Stimulated activated CD4-positive, alpha-beta T cell treated with anti-CD3 and anti-CD28 coated beads, Interleukin-2, amount 100 ng/mL, for 4 hours (primary cell): ENCODE measurements at regions not wholly inside any gene's neighbourhood (a gene's known extent, or its start where the extent isn't known, plus 50 kb on each side); places are given as distances from the start of the nearest gene placed in this dataset.

ENCODE experiments used
- DNase-seq: peaks from one replicate; pipeline ENCODE4 v3.0.0-alpha.2; 2020; ENCODE audit warnings: low read depth

GRCh38 chr10:113292086-113292485, 260.8 kb upstream of the HABP2 start:
- DNase-seq, result no peak

DNA sequence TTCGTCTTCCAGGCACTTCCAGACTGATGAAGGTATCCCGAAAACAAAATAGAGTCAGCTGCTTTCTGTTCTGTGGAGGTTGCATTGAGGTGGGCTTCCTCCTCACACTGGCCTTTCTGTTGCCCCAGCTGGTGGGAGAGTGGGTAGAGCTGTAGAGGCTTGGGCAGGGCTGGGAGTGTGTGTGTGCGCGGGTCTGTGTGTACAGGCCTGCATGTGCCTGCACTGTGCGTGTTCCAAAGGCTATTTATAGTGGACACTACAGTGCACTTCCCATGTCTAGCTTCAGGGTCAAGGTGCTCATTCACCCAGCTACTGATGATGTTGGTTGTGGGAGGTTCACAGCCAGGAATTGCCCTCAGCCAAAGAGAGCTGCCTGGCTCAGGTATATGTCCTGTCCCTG, 260.1 kb upstream of the HABP2 start:
- DNase-seq, result no peak

GRCh38 chr10:113293167-113293566, 259.7 kb upstream of the HABP2 start:
- DNase-seq, result no peak

DNA sequence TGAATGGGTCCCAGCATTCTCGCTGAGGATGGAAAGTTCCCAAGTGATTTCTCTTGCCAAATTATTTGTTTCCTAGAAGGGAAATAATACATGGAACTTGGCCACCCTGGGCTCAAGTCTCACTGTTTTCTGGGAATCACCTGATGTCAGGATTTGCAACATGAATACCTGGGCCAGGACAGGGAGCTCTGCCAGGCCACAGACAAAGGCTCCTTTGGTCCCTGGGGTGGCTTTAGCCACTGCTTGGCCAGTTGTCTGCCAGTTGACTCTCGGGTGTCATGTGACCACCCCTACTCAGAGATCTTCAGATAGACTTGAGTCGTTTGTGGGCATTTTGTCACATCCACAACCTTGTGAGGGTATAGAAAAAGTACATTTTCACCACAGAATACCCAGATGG, 258.0 kb upstream of the HABP2 start:
- no peak for DNase-seq

GRCh38 chr10:113297226-113297625, 255.6 kb upstream of the HABP2 start:
- no peak for DNase-seq

DNA sequence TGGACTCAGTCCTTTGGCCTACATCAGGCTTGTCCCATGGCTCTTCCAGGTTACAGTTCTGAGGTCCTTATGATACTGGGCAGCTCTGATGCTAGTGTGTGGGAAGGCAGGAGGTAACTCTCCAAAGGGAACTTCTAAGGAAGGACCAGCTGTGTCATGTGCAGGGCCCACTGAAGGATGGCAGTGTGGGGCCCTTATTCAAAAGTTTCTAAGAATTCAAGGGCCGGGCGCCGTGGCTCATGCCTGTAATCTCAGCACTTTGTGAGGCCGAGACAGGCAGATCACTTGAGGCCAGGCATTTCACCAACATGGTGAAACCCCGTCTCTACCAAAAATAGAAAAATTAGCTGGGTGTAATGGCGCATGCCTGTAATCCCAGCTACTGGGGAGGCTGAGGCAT, 254.2 kb upstream of the HABP2 start:
- no peak for DNase-seq

GRCh38 chr10:113300201-113300600, 252.7 kb upstream of the HABP2 start:
- no peak for DNase-seq

- no peak for DNase-seq
These were observed 252.2 kb upstream of the HABP2 start for GRCh38 chr10:113300617-113301016.

GRCh38 chr10:113301342-113301984, 251.4 kb upstream of the HABP2 start:
- no peak for DNase-seq

DNA sequence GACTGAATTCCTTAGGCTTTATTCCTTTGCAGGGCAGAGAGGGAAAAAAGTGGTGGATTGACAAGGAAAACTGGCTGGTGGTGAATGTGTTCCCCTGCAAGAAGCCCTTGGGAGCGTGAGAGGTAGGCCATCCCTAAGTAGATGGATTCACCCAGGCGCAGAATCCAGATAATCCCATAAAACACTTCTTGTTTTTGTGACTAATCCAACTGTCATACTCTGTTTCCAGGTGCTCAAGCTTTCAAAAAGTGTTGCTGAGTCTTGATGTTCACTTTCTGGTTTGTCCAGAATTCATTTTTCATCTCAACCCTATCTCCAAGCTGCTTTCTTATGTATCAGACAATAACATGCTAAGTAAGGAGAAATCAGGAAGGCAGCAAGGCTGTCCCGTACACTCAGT, 250.8 kb upstream of the HABP2 start:
- DNase-seq, result no peak

- no peak for DNase-seq
These were observed 249.2 kb upstream of the HABP2 start for GRCh38 chr10:113303544-113304146.

DNA sequence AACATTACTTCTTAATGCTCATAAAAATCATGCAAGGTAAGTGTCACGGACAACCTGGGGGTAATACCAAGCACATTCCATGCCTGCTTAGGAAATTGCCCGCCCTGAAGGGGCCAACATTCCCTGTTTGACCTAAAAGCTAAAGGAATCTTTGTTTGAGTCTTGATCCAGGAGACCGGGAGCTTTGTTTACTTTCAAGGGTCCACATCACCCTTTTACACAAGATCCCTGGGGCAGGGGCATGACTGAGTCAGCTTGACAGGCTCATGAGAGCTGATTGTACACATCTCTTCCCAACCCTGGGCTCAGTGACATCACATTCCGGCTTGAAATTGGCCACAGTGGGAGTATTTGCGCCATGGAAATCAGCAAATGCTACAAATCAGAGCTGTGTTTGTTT, 248.1 kb upstream of the HABP2 start:
- no peak for DNase-seq

DNA sequence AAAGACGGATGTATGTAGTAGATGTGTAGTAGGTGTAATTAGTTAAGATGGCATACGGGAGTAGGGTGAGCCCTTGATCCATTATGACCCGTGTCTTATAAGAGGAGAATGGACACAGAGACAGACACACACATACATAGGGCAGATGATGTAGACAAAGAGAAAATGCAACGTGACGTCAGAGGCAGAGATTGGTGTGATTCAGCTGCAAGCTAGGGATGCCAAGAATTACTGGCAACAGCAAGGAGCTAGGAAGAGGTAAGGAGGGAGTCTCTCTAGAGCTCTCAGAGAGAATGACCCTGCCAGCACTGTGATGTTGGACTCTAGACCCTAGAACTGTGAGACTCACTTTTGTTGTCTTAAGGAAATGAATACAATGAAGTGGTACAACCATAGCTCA, 247.0 kb upstream of the HABP2 start:
- no peak for DNase-seq

DNA sequence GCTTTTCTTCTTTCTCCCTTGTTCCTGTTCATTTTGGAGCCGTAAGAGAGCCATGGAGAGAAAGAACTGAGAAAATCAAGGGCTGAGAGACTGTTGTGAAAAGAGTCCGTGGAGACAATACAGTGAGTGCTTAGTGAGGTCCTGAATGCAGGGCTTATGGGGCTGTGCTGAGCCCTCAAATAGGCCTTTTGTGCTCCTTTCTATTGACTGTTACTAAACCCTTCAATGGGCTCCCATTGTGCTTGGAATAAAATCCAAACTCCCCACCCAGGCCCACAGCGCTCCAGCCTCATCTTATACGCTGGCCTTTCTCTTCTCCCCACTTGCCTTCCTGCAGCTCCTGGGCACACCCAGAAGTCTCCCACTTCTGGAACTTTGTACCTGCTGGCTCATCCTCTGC, 243.1 kb upstream of the HABP2 start:
- no peak for DNase-seq

DNA sequence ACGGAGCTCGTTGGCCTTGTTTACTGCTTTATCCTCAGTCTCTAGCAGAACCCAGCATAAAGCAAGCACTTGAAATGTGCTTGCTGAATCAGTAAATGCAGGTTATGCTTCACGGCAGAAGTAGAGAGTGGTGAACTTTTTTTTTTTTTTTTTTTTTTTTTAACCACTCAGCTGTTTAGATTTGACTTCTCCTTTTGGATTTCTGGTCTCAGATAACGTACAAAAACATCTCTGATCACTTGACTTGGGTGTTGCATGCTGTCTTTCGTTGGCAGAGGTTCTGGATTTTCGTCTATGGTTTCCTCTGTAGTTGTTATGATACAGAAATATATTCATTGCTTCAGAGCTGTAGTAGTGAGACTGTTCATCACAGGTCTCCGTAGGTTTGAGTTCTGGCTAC, 242.5 kb upstream of the HABP2 start:
- no peak for DNase-seq

GRCh38 chr10:113313048-113313602, 239.7 kb upstream of the HABP2 start:
- no peak for DNase-seq

DNA sequence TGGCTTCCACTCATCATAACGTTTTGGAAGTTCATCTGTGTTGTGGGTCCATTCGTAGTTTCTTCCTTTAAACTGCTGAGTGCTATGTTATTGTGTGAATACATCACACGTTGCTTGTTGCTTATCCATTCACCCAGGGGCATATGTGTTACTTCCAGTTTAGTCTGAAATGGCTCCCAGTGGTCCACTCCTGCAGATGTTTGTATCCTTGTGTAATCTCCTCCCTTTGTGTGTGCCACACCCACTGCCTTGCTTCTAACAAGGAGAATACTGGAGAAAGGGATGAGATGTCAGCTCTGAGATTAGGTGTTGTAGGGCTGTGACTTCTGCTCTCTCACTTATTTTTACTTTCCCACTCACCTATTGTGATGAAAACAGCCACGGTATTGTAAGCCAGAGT, 239.1 kb upstream of the HABP2 start:
- DNase-seq, result no peak

- no peak for DNase-seq
These were observed 236.3 kb upstream of the HABP2 start for GRCh38 chr10:113316506-113316905.

GRCh38 chr10:113317489-113317888, 235.4 kb upstream of the HABP2 start:
- DNase-seq, result no peak

- no peak for DNase-seq
These were observed 233.4 kb upstream of the HABP2 start for GRCh38 chr10:113319479-113319878.

DNA sequence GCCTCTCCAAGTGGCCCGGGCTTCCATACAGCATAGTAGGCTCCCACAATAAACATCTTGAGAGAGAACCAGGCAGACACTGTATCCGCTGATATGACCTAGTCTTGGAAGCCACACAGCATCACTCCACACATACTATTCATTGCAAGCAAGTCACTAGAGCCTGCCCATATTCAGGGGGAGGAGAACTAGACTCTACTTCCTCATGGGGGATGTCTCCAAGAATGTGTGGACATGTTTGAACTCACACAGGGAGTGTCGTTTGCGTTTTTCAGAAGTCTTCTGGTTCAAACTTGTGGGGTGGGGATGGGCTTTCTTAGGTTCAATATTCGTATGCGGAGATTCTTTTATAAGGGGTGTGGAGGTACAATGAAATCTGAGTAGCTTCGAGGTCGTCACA, 232.6 kb upstream of the HABP2 start:
- DNase-seq, result no peak

DNA sequence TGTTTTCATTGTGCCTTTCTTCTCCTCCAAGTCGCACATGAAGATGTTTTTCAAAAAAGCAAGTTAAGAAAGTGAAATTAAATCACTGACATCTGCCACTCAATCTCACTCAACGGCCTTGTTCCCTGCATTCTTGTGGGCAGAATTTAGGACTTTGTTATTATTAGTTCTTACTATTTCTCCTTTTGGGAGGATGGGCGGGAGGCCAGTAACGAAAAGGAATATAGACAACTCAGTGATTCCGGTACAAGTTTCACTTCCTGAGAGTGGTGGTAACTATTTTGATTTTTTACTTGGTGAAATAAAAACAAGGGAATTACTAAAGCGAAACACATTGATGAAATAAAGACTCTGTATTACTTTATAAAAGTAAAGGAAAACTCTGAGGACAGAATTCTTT, 231.9 kb upstream of the HABP2 start:
- no peak for DNase-seq

GRCh38 chr10:113322843-113323242, 230.0 kb upstream of the HABP2 start:
- no peak for DNase-seq

GRCh38 chr10:113323985-113324384, 228.9 kb upstream of the HABP2 start:
- DNase-seq, result no peak
